ENCODE measurements at regions not wholly inside any gene's neighbourhood (a gene's known extent, or its start where the extent isn't known, plus 50 kb on each side); places are given as distances from the start of the nearest gene placed in this dataset.
"Not testable (repeated sequence)": the region's sequence is repeated elsewhere in the genome, so short reads cannot be mapped to it uniquely, and the experiment has no call there.

DNA sequence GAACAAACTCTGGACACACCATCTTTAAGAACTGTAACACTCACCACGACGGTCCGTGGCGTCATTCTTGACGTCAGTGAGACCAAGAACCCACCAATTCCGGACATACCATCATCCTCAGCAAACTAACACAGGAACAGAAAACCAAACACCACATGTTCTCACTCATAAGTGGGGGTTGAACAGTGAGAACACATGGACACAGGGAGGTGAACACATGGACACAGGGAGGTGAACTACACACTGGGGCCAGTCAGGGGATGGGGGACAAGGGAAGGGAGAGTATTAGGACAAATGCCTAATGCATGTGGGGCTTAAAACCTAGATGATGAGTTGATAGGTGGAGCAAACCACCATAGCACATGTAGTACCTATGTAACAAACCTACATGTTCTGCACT lies 952.1 kb upstream of the PRR20A start:
- DNase-seq; H4K8ac ChIP-seq (ENCODE audit: low read depth, low read length); H3K4me2 ChIP-seq (ENCODE audit: low read length); H3K79me2 ChIP-seq (ENCODE audit: control insufficient read depth, insufficient read depth, low read length, poor library complexity); H3K14ac ChIP-seq (ENCODE audit: low read length); H2AFZ ChIP-seq (ENCODE audit: insufficient read depth, low read length, poor library complexity); H3K18ac ChIP-seq (ENCODE audit: low read length); H3K4me3 ChIP-seq (ENCODE audit: low read depth, low read length); H2BK12ac ChIP-seq (ENCODE audit: low read length); H3K27ac ChIP-seq (ENCODE audit: low read depth, low read length); H2AK5ac ChIP-seq (ENCODE audit: low read length); H3K36me3 ChIP-seq (ENCODE audit: control insufficient read depth in 1 of 2, insufficient read depth in 2 of 2, low read length in 2 of 2); H2BK5ac ChIP-seq (ENCODE audit: low read depth, low read length, poor library complexity); H4K91ac ChIP-seq (ENCODE audit: low read depth, low read length); H3K27me3 ChIP-seq (ENCODE audit: insufficient read depth, low read length); H3K9ac ChIP-seq (ENCODE audit: low read length); H3K23ac ChIP-seq (ENCODE audit: low read length); H3K9me3 ChIP-seq (ENCODE audit: insufficient read depth, low read depth, low read length); H3K4me1 ChIP-seq (ENCODE audit: control insufficient read depth in 1 of 2, insufficient read depth in 2 of 2, low read length in 2 of 2); H3K4ac ChIP-seq (ENCODE audit: low read depth, low read length); H2BK120ac ChIP-seq (ENCODE audit: insufficient read depth, low read length, poor library complexity); H4K12ac ChIP-seq (ENCODE audit: low read depth, low read length); H3K79me1 ChIP-seq (ENCODE audit: low read length): not testable (repeated sequence)
- WGBS (ENCODE audit: extremely low coverage, insufficient coverage, insufficient read length) = no CpG with 5 or more reads among the region's 6 CpGs

DNA sequence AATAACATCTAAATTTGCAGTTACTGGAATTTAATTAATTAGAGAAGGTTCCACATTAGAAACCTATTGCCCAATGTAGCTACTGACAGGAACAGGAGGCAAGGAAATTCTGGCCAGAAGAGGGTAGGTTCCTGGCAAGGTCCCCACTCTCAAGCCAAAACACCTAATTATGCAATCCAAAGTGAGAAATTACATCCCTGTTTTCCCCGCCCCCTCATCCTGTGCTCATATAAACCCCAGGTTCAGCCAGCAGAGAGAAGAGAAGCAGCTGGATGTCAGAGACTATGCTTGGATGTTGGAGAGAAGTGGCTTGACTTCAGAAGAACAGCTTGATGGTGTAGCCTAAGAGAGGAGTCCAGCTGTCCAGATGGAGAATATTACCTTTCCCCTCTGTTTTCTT lies 951.3 kb upstream of the PRR20A start:
- H3K27ac ChIP-seq (ENCODE audit: low read depth, low read length) = no peak overlapping the region
- no peak overlapping the region for H3K23ac ChIP-seq (ENCODE audit: low read length)
- no peak for DNase-seq
- no peaks in the 10 kb centered on the region for H3K79me2 ChIP-seq (ENCODE audit: control insufficient read depth, insufficient read depth, low read length, poor library complexity)
- H2BK12ac ChIP-seq (ENCODE audit: low read length) = no peak overlapping the region
- no peak overlapping the region for H3K14ac ChIP-seq (ENCODE audit: low read length)
- H2AK5ac ChIP-seq (ENCODE audit: low read length) = no peak overlapping the region
- H2BK5ac ChIP-seq (ENCODE audit: low read depth, low read length, poor library complexity) = no peak overlapping the region
- H4K12ac ChIP-seq (ENCODE audit: low read depth, low read length) = no peak overlapping the region
- no peak overlapping the region for H3K4me3 ChIP-seq (ENCODE audit: low read depth, low read length)
- no peak overlapping the region for H4K91ac ChIP-seq (ENCODE audit: low read depth, low read length)
- H3K4ac ChIP-seq (ENCODE audit: low read depth, low read length) = no peak overlapping the region
- no peak overlapping the region for H3K18ac ChIP-seq (ENCODE audit: low read length)
- H3K27me3 ChIP-seq (ENCODE audit: insufficient read depth, low read length) = no peaks in the 10 kb centered on the region
- H3K9ac ChIP-seq (ENCODE audit: low read length) = no peak overlapping the region
- no peak overlapping the region for H2AFZ ChIP-seq (ENCODE audit: insufficient read depth, low read length, poor library complexity)
- no peak overlapping the region for H3K4me2 ChIP-seq (ENCODE audit: low read length)
- no CpG with 5 or more reads among the region's 1 CpG for WGBS (ENCODE audit: extremely low coverage, insufficient coverage, insufficient read length)
- H3K4me1 ChIP-seq (ENCODE audit: control insufficient read depth in 1 of 2, insufficient read depth in 2 of 2, low read length in 2 of 2) = no peaks in the 10 kb centered on the region
- H3K79me1 ChIP-seq (ENCODE audit: low read length) = no peaks in the 10 kb centered on the region
- no peak overlapping the region for H4K8ac ChIP-seq (ENCODE audit: low read depth, low read length)
- no peaks in the 10 kb centered on the region for H3K36me3 ChIP-seq (ENCODE audit: control insufficient read depth in 1 of 2, insufficient read depth in 2 of 2, low read length in 2 of 2)
- H2BK120ac ChIP-seq (ENCODE audit: insufficient read depth, low read length, poor library complexity) = no peak overlapping the region
- peaks cover 5% of the 10 kb centered on the region for H3K9me3 ChIP-seq (ENCODE audit: insufficient read depth, low read depth, low read length)

DNA sequence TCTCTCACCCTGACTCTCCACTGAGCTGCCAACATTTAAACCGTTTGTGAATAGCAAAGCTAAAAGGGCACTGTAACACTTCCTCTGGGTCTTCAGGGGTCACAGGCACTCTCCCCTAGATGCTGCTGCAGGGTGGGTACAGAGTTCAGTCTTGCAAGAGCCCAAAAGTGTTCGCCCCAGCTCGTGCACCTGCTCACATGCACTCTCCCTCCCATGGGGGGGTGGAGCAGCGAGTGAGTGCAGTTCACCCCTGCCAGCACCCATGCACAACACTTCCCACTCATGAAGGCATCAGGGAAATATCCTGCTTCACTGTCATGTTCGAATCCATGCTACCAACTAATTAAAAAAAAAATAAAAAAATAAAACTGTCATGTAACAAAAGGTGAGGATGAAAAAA lies 950.7 kb upstream of the PRR20A start:
- H3K18ac ChIP-seq (ENCODE audit: low read length) = no peak overlapping the region
- H3K4me1 ChIP-seq (ENCODE audit: control insufficient read depth in 1 of 2, insufficient read depth in 2 of 2, low read length in 2 of 2) = no peaks in the 10 kb centered on the region
- no peaks in the 10 kb centered on the region for H3K36me3 ChIP-seq (ENCODE audit: control insufficient read depth in 1 of 2, insufficient read depth in 2 of 2, low read length in 2 of 2)
- H3K4ac ChIP-seq (ENCODE audit: low read depth, low read length) = no peak overlapping the region
- H4K8ac ChIP-seq (ENCODE audit: low read depth, low read length) = no peak overlapping the region
- H4K91ac ChIP-seq (ENCODE audit: low read depth, low read length) = no peak overlapping the region
- H4K12ac ChIP-seq (ENCODE audit: low read depth, low read length) = no peak overlapping the region
- H3K4me3 ChIP-seq (ENCODE audit: low read depth, low read length) = no peak overlapping the region
- H2AK5ac ChIP-seq (ENCODE audit: low read length) = no peak overlapping the region
- no peak for DNase-seq
- H3K79me2 ChIP-seq (ENCODE audit: control insufficient read depth, insufficient read depth, low read length, poor library complexity) = no peaks in the 10 kb centered on the region
- H3K79me1 ChIP-seq (ENCODE audit: low read length) = no peaks in the 10 kb centered on the region
- H3K14ac ChIP-seq (ENCODE audit: low read length) = no peak overlapping the region
- no peak overlapping the region for H3K4me2 ChIP-seq (ENCODE audit: low read length)
- H3K9me3 ChIP-seq (ENCODE audit: insufficient read depth, low read depth, low read length) = peaks cover 5% of the 10 kb centered on the region
- no peak overlapping the region for H3K9ac ChIP-seq (ENCODE audit: low read length)
- H2BK12ac ChIP-seq (ENCODE audit: low read length) = no peak overlapping the region
- no peaks in the 10 kb centered on the region for H3K27me3 ChIP-seq (ENCODE audit: insufficient read depth, low read length)
- H2AFZ ChIP-seq (ENCODE audit: insufficient read depth, low read length, poor library complexity) = no peak overlapping the region
- WGBS (ENCODE audit: extremely low coverage, insufficient coverage, insufficient read length) = no CpG with 5 or more reads among the region's 5 CpGs
- no peak overlapping the region for H2BK5ac ChIP-seq (ENCODE audit: low read depth, low read length, poor library complexity)
- no peak overlapping the region for H2BK120ac ChIP-seq (ENCODE audit: insufficient read depth, low read length, poor library complexity)
- no peak overlapping the region for H3K27ac ChIP-seq (ENCODE audit: low read depth, low read length)
- H3K23ac ChIP-seq (ENCODE audit: low read length) = no peak overlapping the region

DNA sequence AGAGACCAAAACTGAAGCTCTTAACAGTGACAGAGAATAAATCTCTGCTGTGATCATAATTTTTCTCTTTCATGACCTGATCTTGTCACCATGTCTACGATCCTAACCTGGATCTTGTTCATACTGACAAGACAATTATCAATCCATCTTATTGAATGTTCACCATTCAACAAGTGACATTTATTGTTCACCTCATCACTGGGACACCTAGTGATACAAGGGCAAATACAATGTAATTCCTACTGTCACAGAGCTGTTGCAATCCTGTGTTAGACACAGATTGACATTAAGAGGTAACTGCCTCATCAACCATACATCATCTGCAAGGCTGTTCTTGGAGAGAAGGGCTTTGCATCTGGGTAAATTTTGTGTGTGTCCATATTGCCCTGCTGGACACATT lies 942.4 kb upstream of the PRR20A start:
- H3K4me3 ChIP-seq (ENCODE audit: low read depth, low read length) = no peak overlapping the region

More for the DNA sequence above, 942.4 kb upstream of the PRR20A start:
- H3K18ac ChIP-seq (ENCODE audit: low read length) = no peak overlapping the region
- no peak overlapping the region for H2AFZ ChIP-seq (ENCODE audit: insufficient read depth, low read length, poor library complexity)
- no peak overlapping the region for H2BK12ac ChIP-seq (ENCODE audit: low read length)
- H3K23ac ChIP-seq (ENCODE audit: low read length) = no peak overlapping the region
- H3K4ac ChIP-seq (ENCODE audit: low read depth, low read length) = no peak overlapping the region
- H3K36me3 ChIP-seq (ENCODE audit: control insufficient read depth in 1 of 2, insufficient read depth in 2 of 2, low read length in 2 of 2) = no peaks in the 10 kb centered on the region
- H3K27ac ChIP-seq (ENCODE audit: low read depth, low read length) = no peak overlapping the region
- H3K9me3 ChIP-seq (ENCODE audit: insufficient read depth, low read depth, low read length) = no peaks in the 10 kb centered on the region
- no CpG with 5 or more reads among the region's 1 CpG for WGBS (ENCODE audit: extremely low coverage, insufficient coverage, insufficient read length)
- H3K4me2 ChIP-seq (ENCODE audit: low read length) = no peak overlapping the region
- no peaks in the 10 kb centered on the region for H3K4me1 ChIP-seq (ENCODE audit: control insufficient read depth in 1 of 2, insufficient read depth in 2 of 2, low read length in 2 of 2)
- no peaks in the 10 kb centered on the region for H3K79me2 ChIP-seq (ENCODE audit: control insufficient read depth, insufficient read depth, low read length, poor library complexity)
- H3K79me1 ChIP-seq (ENCODE audit: low read length) = no peaks in the 10 kb centered on the region
- H2BK120ac ChIP-seq (ENCODE audit: insufficient read depth, low read length, poor library complexity) = no peak overlapping the region
- no peak overlapping the region for H4K91ac ChIP-seq (ENCODE audit: low read depth, low read length)
- H4K12ac ChIP-seq (ENCODE audit: low read depth, low read length) = no peak overlapping the region
- DNase-seq = no peak
- no peaks in the 10 kb centered on the region for H3K27me3 ChIP-seq (ENCODE audit: insufficient read depth, low read length)
- no peak overlapping the region for H3K14ac ChIP-seq (ENCODE audit: low read length)
- H3K9ac ChIP-seq (ENCODE audit: low read length) = no peak overlapping the region
- H2AK5ac ChIP-seq (ENCODE audit: low read length) = no peak overlapping the region
- H2BK5ac ChIP-seq (ENCODE audit: low read depth, low read length, poor library complexity) = no peak overlapping the region
- no peak overlapping the region for H4K8ac ChIP-seq (ENCODE audit: low read depth, low read length)
